ENCODE measurements at regions not wholly inside any gene's neighbourhood (a gene's known extent, or its start where the extent isn't known, plus 50 kb on each side); places are given as distances from the start of the nearest gene placed in this dataset.

DNA sequence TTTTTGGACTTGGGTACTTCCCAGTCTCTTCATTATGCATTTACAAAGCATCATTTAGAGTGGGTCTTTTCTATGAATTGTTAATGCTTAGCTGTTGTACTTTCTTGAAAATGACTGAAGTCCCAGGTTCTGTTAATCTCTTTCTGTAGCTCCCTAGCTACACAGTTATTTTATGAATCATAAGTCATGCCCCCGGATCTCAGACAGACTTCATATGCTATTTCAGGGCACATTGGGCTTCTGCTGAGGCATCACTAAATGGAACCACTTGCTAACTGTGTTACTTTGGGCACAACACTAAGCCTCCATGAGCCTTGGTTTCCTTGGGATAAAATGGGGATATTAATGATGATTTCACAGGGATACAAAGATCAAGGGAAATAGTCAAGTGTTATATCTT, 55.5 kb upstream of the RBM15 start:
- H3K27ac ChIP-seq, result no peak overlapping the region
- 73 to 84% (median 76%) methylated on average over 1 of the region's 1 CpG for WGBS, 4 donors
- H3K4me3 ChIP-seq, result no peak overlapping the region
- intact Hi-C loops (cut with DNase I), result no loop called here
- no peaks in the 10 kb centered on the region for H3K36me3 ChIP-seq (replicated peaks in 1 of 2)
- H3K4me1 ChIP-seq (replicated peaks in 1 of 2), result no peaks in the 10 kb centered on the region
- no peaks in the 10 kb centered on the region for H3K9me3 ChIP-seq (replicated peaks in 1 of 3)
- no peaks in the 10 kb centered on the region for H3K27me3 ChIP-seq
- no peak for TF ChIP-seq POLR2A (IDR thresholded peaks at IDR 0.05)
- TF ChIP-seq, protein P1, sequence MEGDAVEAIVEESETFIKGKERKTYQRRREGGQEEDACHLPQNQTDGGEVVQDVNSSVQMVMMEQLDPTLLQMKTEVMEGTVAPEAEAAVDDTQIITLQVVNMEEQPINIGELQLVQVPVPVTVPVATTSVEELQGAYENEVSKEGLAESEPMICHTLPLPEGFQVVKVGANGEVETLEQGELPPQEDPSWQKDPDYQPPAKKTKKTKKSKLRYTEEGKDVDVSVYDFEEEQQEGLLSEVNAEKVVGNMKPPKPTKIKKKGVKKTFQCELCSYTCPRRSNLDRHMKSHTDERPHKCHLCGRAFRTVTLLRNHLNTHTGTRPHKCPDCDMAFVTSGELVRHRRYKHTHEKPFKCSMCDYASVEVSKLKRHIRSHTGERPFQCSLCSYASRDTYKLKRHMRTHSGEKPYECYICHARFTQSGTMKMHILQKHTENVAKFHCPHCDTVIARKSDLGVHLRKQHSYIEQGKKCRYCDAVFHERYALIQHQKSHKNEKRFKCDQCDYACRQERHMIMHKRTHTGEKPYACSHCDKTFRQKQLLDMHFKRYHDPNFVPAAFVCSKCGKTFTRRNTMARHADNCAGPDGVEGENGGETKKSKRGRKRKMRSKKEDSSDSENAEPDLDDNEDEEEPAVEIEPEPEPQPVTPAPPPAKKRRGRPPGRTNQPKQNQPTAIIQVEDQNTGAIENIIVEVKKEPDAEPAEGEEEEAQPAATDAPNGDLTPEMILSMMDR (IDR thresholded peaks at IDR 0.05), result no peak
- DNase-seq, result no peak

DNA sequence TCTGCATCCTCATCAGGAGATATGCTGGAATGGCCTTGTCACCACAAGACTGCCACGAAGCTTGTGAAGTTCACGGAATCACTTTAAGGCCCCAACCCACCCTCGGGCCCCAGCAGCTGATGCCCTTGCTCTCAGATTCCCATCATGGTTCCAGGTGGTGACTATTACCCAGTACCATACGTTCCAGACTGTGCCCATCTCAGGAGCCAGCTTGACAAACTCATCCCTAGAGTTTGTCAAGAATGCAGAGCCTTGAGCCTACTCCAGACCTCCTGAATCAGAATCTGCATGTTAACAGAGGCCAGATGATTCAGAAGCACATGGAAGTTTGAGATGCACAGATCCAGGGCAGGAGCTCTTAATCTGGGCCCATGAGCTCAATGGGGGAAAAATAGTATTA, 53.9 kb upstream of the RBM15 start:
- Histone ChIP-seq H3K4me1 (replicated peaks in 1 of 2) (no peaks in the 10 kb centered on the region), H3K27ac (no peak overlapping the region), H3K36me3 (replicated peaks in 1 of 2) (no peaks in the 10 kb centered on the region), H3K4me3 (no peak overlapping the region), H3K27me3 (no peaks in the 10 kb centered on the region), H3K9me3 (replicated peaks in 1 of 3) (no peaks in the 10 kb centered on the region)
- 83 to 96% (median 88%) methylated on average over 4 of the region's 4 CpGs; no CpG with 5 or more reads in 1 of the 4 donors for WGBS, 4 donors
- DNase-seq, result no peak
- no peak for TF ChIP-seq POLR2A (IDR thresholded peaks at IDR 0.05)
- TF ChIP-seq, protein P1 (IDR thresholded peaks at IDR 0.05), result no peak
- intact Hi-C loops (cut with DNase I), result no loop called here

DNA sequence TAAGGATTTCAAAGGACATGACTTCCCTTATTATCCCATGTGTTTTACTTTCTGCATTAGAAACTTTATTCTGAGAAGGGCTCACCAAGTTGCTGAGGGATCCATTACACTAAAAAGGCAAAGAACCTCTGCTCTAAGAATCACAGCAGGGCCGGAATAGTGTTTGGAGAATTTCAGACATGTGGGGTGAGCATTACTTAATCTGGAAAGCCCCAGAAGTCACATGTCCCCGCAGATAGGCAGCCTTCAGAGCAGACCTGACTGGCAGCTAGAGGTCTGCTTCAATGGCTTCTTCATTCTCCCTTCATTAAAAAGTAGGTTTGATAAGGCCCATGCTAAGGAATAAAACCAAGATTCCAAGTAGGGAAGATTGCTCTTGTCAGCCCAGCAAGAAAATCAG, 52.6 kb upstream of the RBM15 start:
- no peaks in the 10 kb centered on the region for H3K9me3 ChIP-seq (replicated peaks in 1 of 3)
- H3K4me1 ChIP-seq (replicated peaks in 1 of 2), result no peaks in the 10 kb centered on the region
- no peak overlapping the region for H3K4me3 ChIP-seq
- WGBS, 4 donors, result 34 to 60% (median 49%) methylated on average over 2 of the region's 2 CpGs
- no peak overlapping the region for H3K27ac ChIP-seq
- H3K36me3 ChIP-seq (replicated peaks in 1 of 2), result no peaks in the 10 kb centered on the region
- TF ChIP-seq, protein P1 (IDR thresholded peaks at IDR 0.05), result no peak
- TF ChIP-seq POLR2A (IDR thresholded peaks at IDR 0.05), result no peak
- no peak for DNase-seq
- intact Hi-C loops (cut with DNase I), result no loop called here
- H3K27me3 ChIP-seq, result no peaks in the 10 kb centered on the region

DNA sequence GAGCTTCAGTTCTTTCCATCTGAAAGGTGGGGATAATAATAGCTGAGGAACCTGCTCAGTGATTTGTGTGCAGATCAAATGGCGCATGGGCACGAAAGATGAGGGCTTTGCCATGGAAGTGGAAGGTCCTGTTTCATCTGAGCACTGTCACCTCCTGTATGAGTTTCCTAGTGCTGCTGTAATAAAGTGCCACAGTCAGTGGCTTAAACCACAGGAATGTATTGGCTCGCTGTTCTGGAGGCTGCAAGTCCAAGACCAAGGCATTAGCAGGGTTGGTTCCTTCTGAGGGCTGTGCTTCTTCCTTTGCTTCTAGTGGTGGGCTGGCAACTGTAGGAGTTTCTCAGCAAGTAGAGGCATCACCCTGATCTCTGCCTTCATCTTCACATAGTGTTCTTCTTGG, 51.1 kb upstream of the RBM15 start:
- Histone ChIP-seq H3K4me1 (replicated peaks in 1 of 2) (no peaks in the 10 kb centered on the region), H3K9me3 (replicated peaks in 1 of 3) (no peaks in the 10 kb centered on the region), H3K36me3 (replicated peaks in 1 of 2) (no peaks in the 10 kb centered on the region), H3K27me3 (no peaks in the 10 kb centered on the region), H3K27ac (no peak overlapping the region), H3K4me3 (no peak overlapping the region)
- 95 to 100% (median 96%) methylated on average over 3 of the region's 3 CpGs for WGBS, 4 donors
- intact Hi-C loops (cut with DNase I), result no loop called here
- DNase-seq, result no peak
- TF ChIP-seq POLR2A (IDR thresholded peaks at IDR 0.05), result no peak
- TF ChIP-seq, protein P1 (IDR thresholded peaks at IDR 0.05), result no peak

Small RNAs in the stretch of these regions (small RNA-seq; reads per million reads assigned to genes)
- gene RF00402, result 0 reads per million in 2 donors
